HG02678 (cell line): ENCODE measurements at regions not wholly inside any gene's neighbourhood (a gene's known extent, or its start where the extent isn't known, plus 50 kb on each side); places are given as distances from the start of the nearest gene placed in this dataset.

Experiments used
- ATAC-seq: cut with Tn5 transposase; IDR thresholded peaks from one replicate; pipeline ENCODE4 v1.9.1; 2021; ENCODE audit warnings: mild to moderate bottlenecking, moderate library complexity; ENCODE audit not compliant: unreplicated experiment

DNA sequence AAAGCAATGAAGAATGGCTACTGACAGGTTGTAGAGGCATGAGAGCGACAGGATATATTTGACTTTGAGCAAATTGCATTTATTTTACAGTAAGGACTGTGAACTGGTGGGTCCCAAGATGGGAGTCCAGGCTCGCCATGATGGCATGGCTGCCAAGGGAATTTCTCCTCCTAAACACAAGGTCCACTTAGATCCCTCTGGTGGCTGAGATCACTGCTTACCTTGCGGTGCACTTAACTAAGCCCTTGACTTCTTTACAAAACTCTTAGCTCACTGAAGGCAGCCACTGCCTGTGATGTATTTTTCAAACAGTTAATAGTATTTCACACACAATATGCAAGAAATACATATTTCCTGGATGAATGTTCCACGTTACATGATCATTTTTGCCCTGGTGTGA, 50.3 kb upstream of the SORBS2 start:
- ATAC-seq, result no peak

DNA sequence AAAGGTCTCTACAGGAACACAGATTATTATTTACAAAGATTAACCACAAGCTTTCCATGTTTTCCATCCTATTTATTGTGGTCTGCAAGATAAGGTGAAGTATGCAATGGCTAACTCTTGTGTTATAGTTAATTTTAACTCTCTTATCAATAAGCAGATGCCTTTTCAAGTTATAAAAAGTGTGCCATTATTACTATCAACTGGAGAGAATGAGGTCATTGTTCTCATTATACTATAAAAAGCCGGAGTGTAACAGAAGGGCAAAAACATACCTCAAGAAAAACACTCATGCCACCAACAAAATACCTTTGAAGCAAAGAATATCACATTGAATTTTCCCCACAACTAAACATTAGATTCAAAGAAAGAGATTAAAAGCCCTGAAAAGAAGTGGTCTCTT, 52.0 kb upstream of the SORBS2 start:
- no peak for ATAC-seq

DNA sequence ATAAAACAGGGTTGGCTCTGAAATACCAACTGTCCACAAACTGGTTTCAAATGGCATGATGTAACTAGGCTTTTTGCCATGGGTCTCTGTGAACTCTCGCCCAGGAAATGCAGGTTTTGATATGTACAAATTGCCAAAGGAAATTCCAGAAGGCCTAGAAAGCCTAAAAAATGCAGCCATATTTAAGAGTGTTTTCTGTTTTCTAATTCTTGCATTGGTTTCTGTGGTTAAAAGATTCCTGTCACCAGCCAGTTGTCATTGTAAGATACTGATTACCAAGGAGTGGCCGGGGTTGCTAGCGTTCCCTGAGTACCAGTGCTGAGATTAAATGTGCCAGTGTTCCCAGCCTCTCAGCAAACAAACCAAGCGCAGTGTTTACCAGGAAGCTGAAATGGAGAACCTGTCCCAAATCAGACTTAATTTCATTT, 53.9 kb upstream of the SORBS2 start:
- ATAC-seq, result no peak

DNA sequence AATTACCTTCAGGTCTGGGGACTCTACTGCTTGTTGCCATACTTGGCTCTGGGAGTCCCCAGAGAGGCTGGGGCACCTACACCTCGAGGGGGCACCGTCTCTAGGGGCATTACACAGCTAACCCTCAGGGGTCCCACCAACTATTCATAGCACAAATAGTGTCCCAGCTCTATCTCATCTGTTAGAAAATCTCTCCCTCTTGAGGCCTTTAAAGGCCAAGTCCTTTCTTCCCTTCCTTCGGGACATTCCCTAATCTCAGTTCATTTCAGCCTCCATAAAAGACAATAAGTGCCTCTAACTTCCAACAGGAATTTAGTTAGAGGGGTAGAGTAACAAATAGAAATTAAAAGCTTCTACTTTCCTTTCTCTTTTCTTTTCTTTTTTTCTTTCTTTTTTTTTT, 55.8 kb upstream of the SORBS2 start:
- ATAC-seq, result no peak

DNA sequence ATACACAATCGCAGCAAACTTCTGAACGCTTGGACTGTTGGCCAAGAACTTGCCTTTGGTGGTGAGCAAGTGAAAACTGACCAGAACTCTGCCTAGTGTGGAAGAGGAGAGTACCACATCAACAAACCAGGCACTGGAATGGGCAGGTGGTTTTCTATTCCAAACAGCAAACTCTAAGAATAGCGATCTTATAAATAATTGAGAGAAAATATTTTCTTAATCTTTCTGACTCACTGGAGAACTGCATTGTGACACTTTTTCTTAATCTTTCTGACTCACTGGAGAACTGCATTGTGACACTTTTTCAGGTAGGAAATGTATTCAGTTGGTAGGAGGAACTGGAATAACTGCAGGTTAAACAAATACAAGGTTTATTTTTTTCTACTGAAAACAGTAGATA, 57.0 kb upstream of the SORBS2 start:
- ATAC-seq, result no peak

DNA sequence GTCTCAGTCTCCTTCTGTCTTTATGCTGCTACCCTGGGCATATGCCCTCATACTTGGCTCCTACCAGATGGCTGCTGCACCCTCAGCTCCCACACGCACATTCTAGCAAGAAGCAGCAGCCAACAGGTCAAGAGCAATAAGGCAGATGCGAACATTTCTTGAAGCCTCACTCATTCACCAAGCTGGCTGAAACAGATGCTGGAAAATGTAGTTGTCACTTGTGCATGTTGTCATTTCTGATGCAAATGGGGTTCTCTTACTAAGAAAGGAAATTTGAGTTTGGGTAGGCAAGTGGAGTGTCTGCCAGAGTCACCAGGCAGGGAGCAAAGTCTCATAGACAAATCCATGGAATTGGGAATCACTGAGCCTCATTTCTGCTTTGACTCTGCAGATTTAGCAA, 57.4 kb upstream of the SORBS2 start:
- ATAC-seq, result no peak

DNA sequence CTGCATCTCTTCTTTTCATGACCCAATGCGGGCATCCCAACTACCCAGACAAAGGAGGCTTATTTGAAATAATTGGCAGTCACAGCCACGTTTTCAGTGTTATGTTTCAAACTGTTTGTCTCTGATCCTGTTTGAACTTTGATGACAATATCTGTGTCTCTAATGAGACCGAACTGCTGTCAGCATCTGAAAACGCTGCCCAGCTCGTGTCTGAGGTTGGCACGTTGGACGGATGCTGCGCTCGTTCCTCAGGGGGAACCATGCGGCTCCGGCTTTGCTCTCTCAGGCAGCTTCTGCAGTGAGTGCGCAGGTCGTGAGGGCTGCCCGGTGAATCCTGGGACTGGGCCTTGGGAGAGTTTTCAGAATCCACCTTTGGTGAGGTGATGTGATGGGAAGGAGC, 58.4 kb upstream of the SORBS2 start:
- ATAC-seq, result no peak

DNA sequence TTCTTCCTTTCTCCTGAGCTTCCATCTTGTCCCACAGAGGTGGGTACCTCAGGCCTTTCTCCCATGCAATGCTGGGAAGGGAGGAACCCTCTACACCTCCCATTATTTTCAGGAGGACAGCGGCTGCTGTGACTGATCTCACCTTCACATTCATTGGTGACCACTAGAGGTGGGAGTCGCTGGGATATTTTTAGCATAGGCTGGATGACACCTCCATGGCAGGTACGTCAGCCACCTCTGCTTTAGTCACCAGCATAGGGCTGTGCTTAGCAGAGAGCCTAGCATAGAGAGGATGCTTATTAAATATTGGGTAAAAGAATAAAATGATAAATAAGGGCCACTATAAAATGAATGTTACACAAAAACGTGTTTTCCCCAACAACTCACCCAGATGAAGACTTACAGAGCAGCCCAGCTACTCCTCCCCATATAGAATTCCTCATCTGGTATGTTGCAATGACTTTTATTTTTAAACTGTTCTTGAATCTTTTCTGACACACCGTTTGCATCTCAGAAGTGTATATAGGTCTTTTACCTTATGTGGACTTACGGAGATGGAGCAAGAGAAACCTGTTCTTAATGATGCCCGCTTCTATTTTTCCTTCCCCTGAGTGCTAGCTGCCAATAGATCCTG, 60.9 kb upstream of the SORBS2 start:
- no peak for ATAC-seq

DNA sequence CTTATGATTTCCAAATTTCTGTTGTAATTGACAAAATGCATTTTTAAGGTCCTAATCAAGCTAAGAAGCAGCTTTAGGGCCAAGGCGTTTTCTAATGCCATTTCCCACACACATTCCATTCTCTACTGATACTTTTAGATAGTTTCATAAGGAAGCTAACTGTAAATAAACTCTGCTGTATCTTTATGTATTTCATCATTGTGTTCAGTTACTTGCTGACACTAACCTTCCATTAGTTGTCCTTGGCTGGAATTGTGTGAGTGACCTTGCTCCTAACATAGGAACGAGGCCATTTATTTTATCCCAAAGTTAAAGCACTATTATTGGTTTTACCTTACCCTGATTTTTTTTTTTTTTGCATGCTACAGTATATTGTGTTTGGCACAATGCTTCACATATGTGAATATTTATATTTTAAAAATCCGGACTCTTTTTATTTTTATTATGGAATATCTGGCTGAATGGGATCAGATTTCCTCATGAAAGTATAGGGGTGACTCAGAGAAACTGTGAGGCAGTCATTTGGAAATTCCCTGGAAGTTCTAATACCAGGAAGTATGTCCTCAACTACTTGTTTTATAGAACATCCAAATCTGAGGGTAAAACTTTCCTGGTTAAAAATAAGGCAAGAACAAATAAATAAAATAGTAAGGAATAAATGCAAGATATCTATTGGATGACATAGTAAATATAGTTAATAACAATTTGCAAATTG, 62.7 kb upstream of the SORBS2 start:
- ATAC-seq, result no peak

DNA sequence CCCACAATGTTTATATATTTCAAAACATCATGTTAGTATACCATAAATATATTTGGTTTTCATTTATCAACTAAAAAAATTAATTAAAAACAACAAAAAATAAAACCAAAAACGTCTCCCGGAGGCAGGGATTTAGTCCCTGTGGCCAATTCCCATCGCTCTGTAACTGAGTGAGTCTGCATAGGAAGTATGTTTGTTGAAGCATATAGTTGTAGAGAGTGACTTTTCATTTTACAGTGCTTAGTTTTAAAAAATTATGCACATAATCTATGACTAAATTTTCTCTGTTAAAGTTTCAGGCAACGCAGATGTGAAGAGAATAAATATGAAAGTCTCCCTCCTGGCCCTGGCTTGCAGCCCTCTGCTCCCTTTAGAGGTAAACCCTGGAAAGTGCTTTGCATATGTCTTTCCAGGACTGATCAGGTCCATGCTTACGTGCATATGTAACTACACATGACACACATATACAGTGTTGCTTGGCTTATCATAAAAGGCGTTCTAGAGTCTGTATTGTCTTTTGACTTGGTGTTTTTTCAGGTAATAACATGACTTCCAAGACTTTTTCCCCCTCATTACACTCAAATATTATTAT, 63.4 kb upstream of the SORBS2 start:
- no peak for ATAC-seq

DNA sequence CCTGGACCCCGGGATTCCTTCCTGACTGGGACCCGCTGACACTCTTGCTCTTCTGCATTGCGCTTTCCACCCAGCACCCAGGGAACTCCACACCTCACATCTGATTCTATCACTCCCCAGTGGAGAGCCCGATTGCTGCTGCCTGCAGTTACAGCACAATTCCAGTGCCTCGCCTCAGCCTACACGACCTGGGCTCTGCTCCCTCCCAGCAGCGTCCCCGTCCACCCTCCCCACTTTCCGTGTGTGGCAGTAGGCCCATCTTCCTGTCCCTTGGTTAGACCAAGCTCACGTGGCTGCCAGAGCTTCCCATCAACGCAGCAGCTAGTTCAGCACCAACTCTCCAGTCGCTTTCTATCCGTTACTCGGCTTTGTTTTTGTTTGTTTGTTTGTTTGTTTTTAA, 66.6 kb upstream of the SORBS2 start:
- no peak for ATAC-seq

DNA sequence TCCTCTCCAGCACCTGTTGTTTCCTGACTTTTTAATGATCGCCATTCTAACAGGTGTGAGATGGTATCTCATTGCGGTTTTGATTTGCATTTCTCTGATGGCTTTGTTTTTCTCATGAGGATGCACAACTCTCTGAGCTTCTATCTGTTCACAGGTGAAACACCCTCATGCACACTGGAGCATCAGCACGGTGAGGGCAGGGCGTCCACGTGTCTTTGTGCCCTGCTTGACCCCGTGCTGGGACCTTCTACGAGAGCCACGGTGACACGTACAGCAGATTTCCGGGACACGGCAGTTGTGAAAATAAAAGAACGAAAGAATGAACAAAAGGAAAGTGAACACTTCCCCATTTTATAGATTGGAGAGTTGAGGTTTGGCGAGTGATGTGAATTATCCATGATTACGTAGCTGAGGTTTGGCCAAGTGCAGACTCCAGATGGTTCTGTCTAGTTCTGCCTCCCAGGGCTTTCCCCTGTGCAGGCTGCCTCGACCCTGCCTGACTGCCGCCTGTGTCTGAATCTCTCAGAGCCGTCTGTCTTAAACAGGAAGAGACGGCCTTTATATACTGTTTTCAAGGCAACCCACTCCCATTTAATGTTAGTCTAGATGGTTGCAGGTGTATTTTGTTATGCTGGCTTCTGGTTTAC, 67.8 kb upstream of the SORBS2 start:
- ATAC-seq, result no peak

DNA sequence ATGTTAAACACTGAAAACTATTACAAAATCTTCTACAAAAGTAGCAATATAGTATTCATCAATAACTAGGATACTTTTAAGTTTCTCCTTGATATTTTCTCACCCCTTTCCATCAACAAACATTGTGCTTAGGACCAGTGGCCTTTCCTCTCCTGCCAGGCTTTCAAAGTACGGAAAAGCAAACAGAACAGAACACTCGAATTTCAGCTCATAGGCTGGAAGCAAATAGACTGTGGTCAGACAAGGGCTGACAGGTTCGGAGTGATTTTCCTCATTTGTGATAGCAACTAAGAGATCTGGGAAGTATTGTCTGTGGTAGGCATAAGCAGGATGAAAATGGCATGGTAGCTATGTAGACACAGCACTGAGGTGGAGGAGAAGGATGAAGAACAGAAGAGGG, 68.6 kb upstream of the SORBS2 start:
- no peak for ATAC-seq

DNA sequence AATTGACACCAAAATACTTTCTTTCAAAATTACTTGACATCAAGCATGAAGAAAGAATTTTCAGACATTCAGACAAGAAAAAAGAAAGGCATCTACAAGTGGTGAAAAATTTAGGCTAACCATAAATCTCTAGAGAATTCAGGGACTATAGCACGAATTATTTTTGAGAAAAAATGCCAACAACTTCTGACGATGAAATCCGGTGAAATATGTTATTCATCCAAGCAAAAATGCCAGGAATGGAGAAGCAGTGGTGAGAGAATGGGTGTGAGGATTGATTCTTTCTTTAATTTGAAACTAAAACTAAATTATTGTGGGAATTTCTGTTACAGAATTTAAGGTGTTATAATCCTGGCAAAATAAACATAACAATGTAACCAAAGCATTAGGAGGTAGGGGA, 69.4 kb upstream of the SORBS2 start:
- ATAC-seq, result no peak

DNA sequence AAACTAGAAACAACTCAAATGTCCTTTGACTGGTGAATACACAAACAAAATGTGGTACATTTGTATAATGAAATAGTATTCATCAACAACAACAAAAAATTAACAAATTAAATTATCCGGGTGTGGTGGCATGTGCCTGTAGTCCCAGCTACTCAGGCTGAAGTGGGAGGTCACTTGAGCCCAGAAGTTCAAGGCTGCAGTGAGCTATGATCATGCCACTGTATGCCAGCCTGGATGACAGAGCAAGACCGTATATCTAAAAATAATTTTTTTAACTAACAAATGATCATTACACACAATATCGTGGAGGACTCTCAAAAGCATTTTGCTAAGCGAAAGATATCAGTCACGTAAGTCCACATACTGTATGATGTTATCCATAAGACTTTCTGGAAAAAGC, 71.6 kb upstream of the SORBS2 start:
- ATAC-seq, result no peak

DNA sequence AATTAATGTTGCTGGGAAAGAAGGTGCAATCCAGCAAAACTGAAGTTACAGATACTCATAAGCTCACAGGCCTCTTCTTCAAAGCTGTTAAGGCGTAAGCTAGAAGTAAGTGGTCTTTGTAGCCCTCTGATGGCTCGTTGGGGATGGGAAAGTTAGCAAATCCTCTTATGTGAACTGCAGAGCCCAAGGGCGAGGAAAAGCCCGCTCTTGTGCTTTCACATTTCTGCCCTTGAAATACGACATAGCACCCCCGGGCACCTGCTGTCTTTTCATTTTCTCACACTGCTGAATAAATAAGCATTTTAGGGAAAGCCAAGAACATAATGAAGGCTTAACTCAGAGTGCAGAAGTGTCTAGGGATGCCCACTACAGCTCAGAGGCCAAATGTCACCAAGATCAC, 73.1 kb upstream of the SORBS2 start:
- no peak for ATAC-seq

DNA sequence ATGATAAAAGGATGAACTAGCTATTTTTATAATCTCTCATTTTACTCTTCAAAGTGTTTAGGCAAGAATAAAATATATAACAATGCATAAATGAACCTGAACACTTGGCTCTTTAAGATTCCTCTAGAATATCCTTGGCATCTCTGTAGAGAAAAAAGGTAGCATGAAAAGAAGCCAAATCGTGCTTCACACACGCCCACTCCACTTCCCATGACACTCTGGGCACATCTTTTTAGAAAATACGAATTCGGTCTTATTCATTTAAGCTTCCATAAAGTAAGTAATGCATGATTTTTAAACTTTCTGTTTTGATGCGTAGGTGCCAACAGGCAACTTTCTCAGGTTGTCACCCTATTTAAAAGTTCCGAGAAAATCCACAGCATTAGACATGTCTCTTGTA, 73.6 kb upstream of the SORBS2 start:
- ATAC-seq, result no peak

DNA sequence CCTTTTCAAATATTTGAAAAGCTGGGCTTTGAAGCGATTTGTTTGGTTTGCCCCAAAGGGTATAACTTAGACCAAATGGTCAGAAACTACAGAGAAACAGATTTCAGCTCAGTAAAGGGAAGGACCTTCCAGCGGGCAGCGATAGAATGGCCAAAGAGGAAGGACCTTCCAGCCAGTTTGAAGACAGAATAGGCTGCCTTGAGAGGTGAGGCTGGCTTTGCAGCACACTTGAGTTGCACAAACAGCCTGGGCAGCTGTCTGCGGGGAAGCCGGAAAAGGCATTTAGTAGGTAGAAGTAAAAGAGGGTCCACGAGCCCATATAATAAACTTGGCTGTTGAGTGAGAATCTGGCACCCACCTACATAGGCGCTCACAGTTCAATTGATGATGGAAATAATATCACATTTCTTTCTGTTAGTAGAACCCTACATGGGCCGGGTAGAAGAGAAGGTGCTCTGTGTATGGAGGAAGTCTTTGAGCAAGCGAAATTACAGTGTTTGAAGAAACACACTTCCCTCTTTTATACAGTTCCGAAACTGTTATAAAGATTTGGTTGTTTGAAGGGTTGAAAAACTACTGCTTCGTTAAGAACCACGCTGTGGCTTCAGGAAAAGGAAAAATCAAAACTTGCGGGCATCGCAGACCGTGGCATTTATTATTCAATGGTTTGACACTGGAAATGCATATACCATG, 75.0 kb upstream of the SORBS2 start:
- ATAC-seq, result no peak

DNA sequence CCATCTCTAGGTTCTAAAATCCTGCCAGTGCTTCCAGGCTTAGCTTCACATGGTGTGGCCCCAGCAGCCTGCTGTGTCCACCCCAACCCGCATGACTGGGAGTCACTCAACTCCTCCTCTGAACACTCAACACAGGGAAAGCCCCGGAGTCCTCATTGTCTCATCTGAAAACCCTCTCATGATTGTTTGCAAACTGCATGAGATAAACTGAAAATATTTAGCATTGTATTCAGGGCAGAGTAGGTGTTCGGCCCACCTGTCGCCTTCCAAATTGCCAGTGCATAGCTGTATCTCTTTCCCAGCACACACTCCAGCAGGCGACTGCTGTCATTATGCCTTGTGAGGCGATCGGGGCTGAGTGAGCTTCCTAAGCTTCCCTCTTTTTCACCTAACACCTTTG, 76.7 kb upstream of the SORBS2 start:
- ATAC-seq, result no peak

DNA sequence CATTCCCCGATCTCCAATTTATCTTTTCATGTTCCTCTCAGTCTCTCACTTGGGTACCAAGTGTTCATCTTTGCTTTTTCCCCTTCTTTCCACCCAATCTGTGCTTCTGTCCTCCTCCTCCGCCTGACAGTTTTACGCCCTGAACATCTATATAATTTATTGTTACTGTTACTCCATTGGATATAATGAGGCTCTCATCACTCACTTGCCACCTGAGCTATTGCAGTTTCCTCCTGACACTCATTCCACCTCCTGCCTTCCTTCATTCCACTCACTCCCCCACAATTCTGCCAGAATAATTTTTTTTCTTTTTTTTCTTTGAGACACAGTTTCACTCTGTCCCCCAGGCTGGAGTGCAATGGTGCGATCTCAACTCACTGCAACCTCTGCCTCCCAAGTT, 77.6 kb upstream of the SORBS2 start:
- ATAC-seq, result no peak

DNA sequence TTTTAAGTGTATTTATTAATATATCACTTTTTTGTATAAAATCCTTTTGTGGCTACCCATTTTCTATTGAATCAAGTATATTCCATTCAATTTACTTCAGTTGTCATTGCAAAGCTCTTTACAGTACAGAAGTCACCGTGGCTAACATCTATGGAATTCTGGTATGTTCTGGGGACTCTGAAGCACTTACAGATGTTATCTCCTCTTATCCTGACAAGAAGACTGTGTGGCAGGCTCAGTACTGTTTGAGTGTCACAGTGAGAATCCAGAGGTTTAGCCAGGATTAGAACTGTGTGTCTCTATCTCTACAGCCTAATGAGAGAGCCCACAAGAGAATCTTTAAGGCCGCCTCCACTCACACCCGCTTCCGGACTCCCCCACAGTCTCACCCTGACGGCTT, 78.2 kb upstream of the SORBS2 start:
- ATAC-seq, result no peak

DNA sequence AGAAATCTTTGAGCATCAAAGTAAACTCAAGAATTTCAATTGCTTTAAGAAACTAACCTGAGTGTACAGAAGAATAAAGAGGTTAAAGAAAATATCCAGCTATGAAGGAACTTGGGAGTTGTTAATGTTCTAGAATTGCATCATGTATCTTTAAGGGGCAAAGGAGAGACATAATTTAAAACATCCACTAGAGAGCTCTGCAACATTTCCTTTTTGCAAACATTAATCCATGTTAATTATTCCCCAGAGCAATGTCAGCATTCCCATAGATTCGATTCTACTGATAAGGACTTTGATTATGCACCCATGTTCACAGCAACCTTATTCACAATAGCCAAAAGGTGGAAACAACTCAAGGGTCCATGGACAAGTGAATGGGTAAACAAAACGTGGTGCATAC, 80.2 kb upstream of the SORBS2 start:
- ATAC-seq, result no peak
